Calu3 (cell line): ENCODE measurements at regions not wholly inside any gene's neighbourhood (a gene's known extent, or its start where the extent isn't known, plus 50 kb on each side); places are given as distances from the start of the nearest gene placed in this dataset.

ENCODE experiments used
- BruUV-seq: library from RNA; stranded (reverse); fragments of 400-500 nt; replicated peaks from 2 replicates; lab custom pipeline; 2021; lab: Mats Ljungman, UMichigan
- CTCF ChIA-PET: fragments of 300-600 bp; sonication (Branson Sonifier 250); formaldehyde crosslinking; loops from one replicate; lab custom pipeline; 2022; ENCODE audit warnings: antibody characterized with exemption; lab: Charles Lee
- DNase-seq: peaks from one replicate; pipeline ENCODE4 v3.0.0; 2022
- H3K27ac Mint-ChIP-seq: one replicate; pipeline ENCODE4 v1.8.0; 2022; ENCODE audit warnings: mixed read lengths; ENCODE audit not compliant: unreplicated experiment
- H3K27me3 Mint-ChIP-seq: one replicate; pipeline ENCODE4 v1.8.0; 2022; ENCODE audit warnings: mixed read lengths; ENCODE audit not compliant: unreplicated experiment
- H3K36me3 Mint-ChIP-seq: one replicate; pipeline ENCODE4 v1.8.0; 2022; ENCODE audit warnings: mild to moderate bottlenecking, moderate library complexity, mixed read lengths; ENCODE audit not compliant: insufficient read depth, unreplicated experiment
- H3K4me1 Mint-ChIP-seq: one replicate; pipeline ENCODE4 v1.8.0; 2022; ENCODE audit warnings: mild to moderate bottlenecking, low read depth, mixed read lengths; ENCODE audit not compliant: unreplicated experiment
- H3K4me3 Mint-ChIP-seq: one replicate; pipeline ENCODE4 v1.8.0; 2022; ENCODE audit warnings: mild to moderate bottlenecking, low read depth, moderate library complexity, mixed read lengths; ENCODE audit not compliant: unreplicated experiment
- H3K9me3 Mint-ChIP-seq: one replicate; pipeline ENCODE4 v1.8.0; 2022; ENCODE audit warnings: low read depth, mixed read lengths; ENCODE audit not compliant: unreplicated experiment
- CTCF ChIP-seq: fragments of 200-600 bp; IDR thresholded peaks from one replicate; pipeline ENCODE4 v1.8.0; 2022; ENCODE audit warnings: antibody characterized with exemption; ENCODE audit not compliant: unreplicated experiment
- intact Hi-C: fragments of 100-400 bp; cut with micrococcal nuclease; formaldehyde crosslinking; loops from one replicate; pipeline ENCODE4 v1.10.0; 2022; ENCODE audit not compliant: unreplicated experiment

GRCh38 chr6:140076105-140076504, 701.7 kb upstream of the CITED2 start:
- Mint-ChIP-seq H3K9me3 (no peaks in the 10 kb centered on the region), H3K27me3 (no peaks in the 10 kb centered on the region), H3K36me3 (no peaks in the 10 kb centered on the region), H3K4me1 (peaks cover 8% of the 10 kb centered on the region), H3K4me3 (no peak overlapping the region), H3K27ac (no peak overlapping the region)
- DNase-seq: no peak
- BruUV-seq: no TSS peak
- CTCF ChIA-PET: no interaction called here
- TF ChIP-seq CTCF: no peak
- intact Hi-C loops: no loop called here

- Mint-ChIP-seq H3K27ac (no peak overlapping the region), H3K27me3 (no peaks in the 10 kb centered on the region), H3K4me3 (no peak overlapping the region), H3K9me3 (no peaks in the 10 kb centered on the region), H3K36me3 (no peaks in the 10 kb centered on the region), H3K4me1 (peaks cover 16% of the 10 kb centered on the region)
- no peak for DNase-seq
- CTCF ChIA-PET: no interaction called here
- intact Hi-C loops: no loop called here
- TF ChIP-seq CTCF: no peak
- BruUV-seq: no TSS peak
Observed at GRCh38 chr6:140073456-140073855, 699.0 kb upstream of the CITED2 start.

- no peak overlapping the region for H3K4me3 Mint-ChIP-seq
- TF ChIP-seq CTCF: no peak
- BruUV-seq: no TSS peak
- CTCF ChIA-PET: no interaction called here
- no peak for DNase-seq
- no peaks in the 10 kb centered on the region for H3K36me3 Mint-ChIP-seq
- peaks cover 16% of the 10 kb centered on the region for H3K4me1 Mint-ChIP-seq
- H3K27ac Mint-ChIP-seq: no peak overlapping the region
- no peaks in the 10 kb centered on the region for H3K9me3 Mint-ChIP-seq
- H3K27me3 Mint-ChIP-seq: no peaks in the 10 kb centered on the region
- intact Hi-C loops: no loop called here
Observed at GRCh38 chr6:140071601-140072062, 697.2 kb upstream of the CITED2 start.

GRCh38 chr6:140070846-140071473, 696.5 kb upstream of the CITED2 start:
- H3K27ac Mint-ChIP-seq: no peak overlapping the region
- no peaks in the 10 kb centered on the region for H3K27me3 Mint-ChIP-seq
- CTCF ChIA-PET: interaction anchor here (0.5 kb wide), 1 partner anchor 13 kb away, joined by 6 read pairs; no protein-coding TSS in a partner anchor
- H3K4me3 Mint-ChIP-seq: no peak overlapping the region
- DNase-seq: no peak
- peaks cover 16% of the 10 kb centered on the region for H3K4me1 Mint-ChIP-seq
- H3K9me3 Mint-ChIP-seq: no peaks in the 10 kb centered on the region
- no peak for TF ChIP-seq CTCF
- no TSS peak for BruUV-seq
- intact Hi-C loops: no loop called here
- H3K36me3 Mint-ChIP-seq: no peaks in the 10 kb centered on the region
